Right ventricle myocardium inferior (tissue), 1 donor: ENCODE measurements at regions not wholly inside any gene's neighbourhood (a gene's known extent, or its start where the extent isn't known, plus 50 kb on each side); places are given as distances from the start of the nearest gene placed in this dataset.
"Not testable (repeated sequence)": the region's sequence is repeated elsewhere in the genome, so short reads cannot be mapped to it uniquely, and the experiment has no call there.

Experiments
- ATAC-seq: fragments of 200-7000 bp; cut with Tn5 transposase; one replicate; pipeline ENCODE4 v1.9.1; 2020; ENCODE audit warnings: mild to moderate bottlenecking, moderate library complexity
- DNase-seq: peaks from one replicate; pipeline ENCODE4 v3.0.0; 2021; ENCODE audit errors: missing footprints
- intact Hi-C: fragments of 100-400 bp; cut with DNase I; formaldehyde crosslinking; loops from one replicate; pipeline ENCODE4 v1.11.0; 2022
- donor health status: DM: no; HTN: yes; CAD: no; lungs with severe emphysema.

GRCh38 chr2:11945139-11946126, 199.0 kb downstream of the LPIN1 start:
- DNase-seq: no peak
- intact Hi-C loops: no loop called here
- ATAC-seq: no peak

GRCh38 chr2:11947956-11948355, 201.5 kb downstream of the LPIN1 start:
- no peak for DNase-seq
- no peak for ATAC-seq
- intact Hi-C loops: no loop called here

DNA sequence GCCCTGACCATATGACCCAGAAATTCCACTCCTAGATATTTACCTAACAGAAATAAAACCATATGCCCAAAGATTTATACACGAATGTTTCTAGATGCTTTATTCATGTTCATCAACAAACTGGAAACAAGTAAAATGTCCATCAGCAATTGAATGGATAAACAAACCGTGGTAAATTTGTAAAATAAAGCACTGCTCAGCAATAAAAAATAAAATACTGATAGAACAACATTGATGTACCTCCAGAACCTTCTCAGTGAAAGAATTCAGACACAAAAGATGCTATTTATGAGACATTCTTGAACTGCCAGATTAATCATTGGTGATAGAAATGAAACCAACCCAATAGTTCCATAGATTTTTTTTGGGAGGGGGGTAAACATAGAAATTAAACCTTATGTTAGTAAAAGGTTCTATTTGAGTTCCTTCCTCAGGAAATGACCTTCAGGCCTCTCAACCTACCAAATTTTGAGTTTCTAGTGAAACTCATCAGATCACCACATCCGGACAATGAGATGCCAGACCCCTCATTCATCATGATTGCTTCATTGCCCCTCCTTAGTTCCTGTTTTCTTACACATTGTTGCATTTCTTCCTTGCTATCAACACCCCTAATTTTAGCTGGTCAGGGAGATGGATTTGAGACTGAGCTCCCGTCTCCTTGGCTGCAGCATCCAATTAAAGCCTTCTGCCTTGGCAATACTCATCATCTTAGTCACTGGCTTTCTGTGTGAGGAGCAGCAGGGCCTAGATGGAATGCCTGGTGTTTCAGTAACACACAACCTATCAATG, 203.5 kb downstream of the LPIN1 start:
- ATAC-seq (no peak), DNase-seq (no peak)
- intact Hi-C loops: loop anchor here (10.0 kb wide), 1 partner anchor 765 kb away; the partner anchor contains the start of gene TRIB2

DNA sequence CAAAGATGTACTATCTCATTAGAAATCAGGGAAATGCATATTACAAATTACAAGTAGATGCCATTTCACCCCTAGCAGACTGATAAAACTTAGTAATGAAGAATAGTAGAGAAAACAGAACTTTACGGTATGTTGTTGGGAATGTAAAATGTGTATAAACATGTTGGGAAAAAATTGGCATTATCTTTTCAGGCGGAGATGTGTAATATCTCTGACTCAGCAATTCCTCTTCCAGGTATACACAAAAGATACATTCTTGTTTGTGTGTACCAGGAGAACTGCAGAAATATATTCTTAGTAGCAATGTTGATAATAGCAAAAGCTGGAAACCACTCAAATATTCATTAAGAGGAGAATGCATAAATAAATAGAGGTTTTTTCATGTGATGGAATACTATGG, 204.5 kb downstream of the LPIN1 start:
- DNase-seq (no peak), ATAC-seq (no peak)
- intact Hi-C loops: loop anchor here (10.0 kb wide), 1 partner anchor 764 kb away; the partner anchor contains the start of gene TRIB2

DNA sequence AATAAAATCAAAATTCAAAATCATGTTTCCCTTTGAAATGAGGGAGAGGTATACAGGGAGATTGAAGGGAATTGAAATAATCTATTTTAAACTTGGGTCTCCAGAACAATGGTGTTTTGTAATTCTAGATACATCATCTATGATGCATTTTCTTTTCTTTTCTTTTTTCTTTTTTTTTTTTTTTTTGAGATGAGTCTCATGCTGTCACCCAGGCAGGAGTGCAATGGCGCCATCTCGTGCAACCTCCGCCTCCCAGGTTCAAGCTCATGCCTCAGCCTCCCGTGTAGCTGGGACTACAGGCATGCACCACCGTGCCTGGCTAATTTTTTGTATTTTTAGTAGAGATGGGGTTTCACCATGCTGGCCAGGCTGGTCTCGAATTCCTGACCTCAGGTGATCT, 205.1 kb downstream of the LPIN1 start:
- ATAC-seq, DNase-seq: not testable (repeated sequence)
- intact Hi-C loops: loop anchor here (10.0 kb wide), 1 partner anchor 763 kb away; the partner anchor contains the start of gene TRIB2

GRCh38 chr2:11953258-11953657, 206.8 kb downstream of the LPIN1 start:
- DNase-seq (no peak), ATAC-seq (no peak)
- intact Hi-C loops: loop anchor here (10.0 kb wide), 1 partner anchor 762 kb away; the partner anchor contains the start of gene TRIB2

DNA sequence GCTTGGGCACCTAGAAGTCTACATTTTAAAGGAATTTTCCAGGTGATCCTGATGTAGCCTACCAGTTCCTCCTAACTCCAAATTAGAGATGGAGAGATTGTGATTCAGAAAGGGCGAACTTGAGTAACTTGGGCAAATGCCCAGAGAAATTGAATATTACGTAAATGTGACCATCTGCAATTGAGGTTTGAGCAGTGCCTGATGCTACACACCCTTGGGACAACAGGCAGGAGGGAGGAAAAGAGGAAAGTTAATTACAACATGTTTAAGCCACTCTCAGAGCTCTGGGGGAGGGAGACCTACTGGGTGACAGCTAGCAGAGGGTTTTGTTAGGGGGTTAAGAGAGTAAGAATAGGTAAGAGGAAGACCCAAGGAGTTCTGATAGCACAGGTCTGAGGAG, 208.9 kb downstream of the LPIN1 start:
- DNase-seq (no peak), ATAC-seq (peak; percentile 67)
- intact Hi-C loops: loop anchor here (10.0 kb wide), 1 partner anchor 759 kb away; the partner anchor contains the start of gene TRIB2

DNA sequence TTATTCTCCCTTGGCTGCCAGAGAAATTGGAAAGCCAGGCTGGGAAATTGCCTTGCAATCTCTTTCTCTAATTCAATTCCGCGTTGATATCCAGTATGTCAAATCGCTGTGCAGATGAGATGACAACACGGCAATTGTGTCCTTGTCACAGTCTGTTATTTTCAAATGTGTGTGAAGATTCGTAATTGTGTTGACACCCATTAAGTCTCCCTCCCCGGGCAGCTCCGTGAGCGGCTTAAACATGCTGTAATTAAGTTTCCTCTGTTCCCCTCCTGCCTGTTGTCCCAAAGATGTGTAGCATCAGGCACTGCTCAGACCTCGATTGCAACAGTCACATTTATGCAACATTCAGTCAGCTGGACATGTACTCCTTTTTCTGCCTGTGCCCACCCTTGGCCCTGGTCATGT, 209.5 kb downstream of the LPIN1 start:
- DNase-seq (no peak), ATAC-seq (peak; percentile 56)
- intact Hi-C loops: loop anchor here (10.0 kb wide), 1 partner anchor 759 kb away; the partner anchor contains the start of gene TRIB2

- intact Hi-C loops: no loop called here
- DNase-seq (no peak), ATAC-seq (peak; percentile 96)
Measured at GRCh38 chr2:11962707-11963328, 216.4 kb downstream of the LPIN1 start.

GRCh38 chr2:11963966-11964365, 217.5 kb downstream of the LPIN1 start:
- intact Hi-C loops: no loop called here
- DNase-seq (no peak), ATAC-seq (no peak)

DNA sequence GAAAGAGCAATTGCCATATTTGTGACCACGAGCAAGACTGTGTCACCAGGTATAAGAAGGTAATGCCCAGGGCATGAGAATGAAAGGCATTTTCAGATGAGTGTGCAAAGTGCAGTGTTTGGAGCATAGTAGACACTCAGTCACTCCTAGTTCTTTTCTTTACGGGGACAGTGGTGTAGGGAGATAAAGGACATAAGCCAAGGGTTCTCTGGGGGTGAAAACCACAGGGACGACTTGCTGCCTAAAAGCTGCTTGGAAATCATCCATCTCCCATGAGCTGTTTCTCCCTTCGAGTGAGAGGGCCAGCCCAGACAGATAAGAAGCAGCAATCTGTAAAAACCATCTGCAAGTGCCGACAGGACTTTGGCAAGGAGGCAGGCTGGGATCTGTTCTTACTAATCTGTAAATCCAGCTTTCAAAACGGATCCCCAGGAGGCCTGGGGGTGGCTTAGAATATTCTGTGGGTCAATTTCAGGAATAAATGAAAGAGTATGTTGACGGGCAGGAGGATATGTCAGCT, 221.6 kb downstream of the LPIN1 start:
- ATAC-seq (peak; percentile 96), DNase-seq (no peak)
- intact Hi-C loops: no loop called here

DNA sequence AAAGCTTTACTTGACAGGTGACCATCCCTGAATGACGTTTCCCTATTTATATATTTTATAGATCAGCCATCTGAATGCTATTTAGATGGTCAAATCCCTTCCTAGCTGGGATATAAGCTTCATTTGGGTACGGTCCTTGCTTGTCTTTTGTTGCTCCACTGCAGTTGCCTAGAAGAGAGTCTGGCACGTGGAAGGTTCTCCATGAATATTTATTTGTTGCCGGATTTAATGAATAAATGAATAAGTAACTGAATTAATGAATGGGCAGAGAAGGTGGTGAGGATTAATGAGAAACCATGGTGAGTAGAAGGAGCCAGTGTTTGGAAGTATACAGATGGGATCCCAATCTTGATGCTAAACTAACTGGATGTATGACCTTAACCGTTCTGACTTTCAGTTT, 222.1 kb downstream of the LPIN1 start:
- ATAC-seq (peak; percentile 15), DNase-seq (no peak)
- intact Hi-C loops: no loop called here

DNA sequence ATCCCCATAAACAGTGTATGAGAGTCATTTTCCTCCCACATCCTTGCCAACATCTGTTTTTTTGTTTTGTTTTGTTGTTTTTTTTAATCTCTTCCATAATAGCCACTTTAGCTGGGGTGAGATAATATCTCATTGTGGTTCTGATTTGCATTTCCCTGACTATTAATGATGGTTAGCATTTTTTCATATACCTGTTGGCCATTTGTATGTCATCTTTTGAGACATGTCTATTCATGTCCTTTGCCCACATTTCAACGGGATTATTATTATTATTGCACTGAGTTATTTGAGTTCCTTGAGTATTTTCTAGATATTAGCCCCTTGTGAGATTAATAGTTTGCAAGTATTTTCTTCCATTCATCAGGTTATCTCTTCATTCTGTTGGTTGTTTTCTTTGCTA, 223.3 kb downstream of the LPIN1 start:
- intact Hi-C loops: no loop called here

DNA sequence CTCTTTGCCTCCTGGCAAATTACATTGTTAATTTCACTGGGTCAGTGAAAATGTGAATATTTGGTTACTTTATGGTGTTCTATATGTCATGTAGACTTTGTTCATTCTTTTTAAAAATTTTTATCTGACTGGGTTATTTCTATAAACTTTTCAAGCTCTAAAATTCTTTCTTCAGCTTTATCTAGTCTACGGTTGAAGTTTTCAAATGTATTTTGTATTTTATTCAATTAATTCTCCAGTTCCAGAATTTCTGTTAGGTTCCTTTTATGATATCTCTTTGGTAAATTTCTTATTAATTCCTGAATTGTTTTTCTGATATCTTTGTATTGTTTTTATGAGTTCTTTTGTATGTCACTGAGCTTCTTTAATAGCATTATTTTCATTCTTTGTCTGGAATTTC, 228.1 kb downstream of the LPIN1 start:
- ATAC-seq: no peak
- no peak for DNase-seq
- intact Hi-C loops: no loop called here

More for the DNA sequence above, 223.3 kb downstream of the LPIN1 start:
- no peak for DNase-seq
- no peak for ATAC-seq

- ATAC-seq (no peak), DNase-seq (no peak)
- intact Hi-C loops: no loop called here
Measured at GRCh38 chr2:11975373-11975772, 228.9 kb downstream of the LPIN1 start.

DNA sequence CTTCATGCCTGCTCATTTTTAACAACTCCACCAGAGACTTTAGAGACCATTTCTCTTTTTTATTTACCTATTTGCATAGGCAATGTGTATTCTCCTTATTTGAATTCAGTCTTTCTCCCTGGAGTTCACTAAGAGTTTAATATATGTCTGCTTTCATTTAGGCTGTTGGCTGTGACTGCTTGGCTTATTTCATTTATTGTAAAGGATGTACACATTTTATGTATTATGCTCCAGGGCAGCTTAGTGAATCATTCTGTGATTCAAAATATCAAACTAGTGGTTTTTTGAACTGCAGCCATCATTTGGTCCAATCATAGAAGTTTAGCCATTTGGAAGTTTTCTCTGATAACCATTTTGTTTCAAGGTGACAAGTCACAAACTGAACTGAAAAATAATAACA, 229.6 kb downstream of the LPIN1 start:
- no peak for DNase-seq
- no peak for ATAC-seq
- intact Hi-C loops: no loop called here

DNA sequence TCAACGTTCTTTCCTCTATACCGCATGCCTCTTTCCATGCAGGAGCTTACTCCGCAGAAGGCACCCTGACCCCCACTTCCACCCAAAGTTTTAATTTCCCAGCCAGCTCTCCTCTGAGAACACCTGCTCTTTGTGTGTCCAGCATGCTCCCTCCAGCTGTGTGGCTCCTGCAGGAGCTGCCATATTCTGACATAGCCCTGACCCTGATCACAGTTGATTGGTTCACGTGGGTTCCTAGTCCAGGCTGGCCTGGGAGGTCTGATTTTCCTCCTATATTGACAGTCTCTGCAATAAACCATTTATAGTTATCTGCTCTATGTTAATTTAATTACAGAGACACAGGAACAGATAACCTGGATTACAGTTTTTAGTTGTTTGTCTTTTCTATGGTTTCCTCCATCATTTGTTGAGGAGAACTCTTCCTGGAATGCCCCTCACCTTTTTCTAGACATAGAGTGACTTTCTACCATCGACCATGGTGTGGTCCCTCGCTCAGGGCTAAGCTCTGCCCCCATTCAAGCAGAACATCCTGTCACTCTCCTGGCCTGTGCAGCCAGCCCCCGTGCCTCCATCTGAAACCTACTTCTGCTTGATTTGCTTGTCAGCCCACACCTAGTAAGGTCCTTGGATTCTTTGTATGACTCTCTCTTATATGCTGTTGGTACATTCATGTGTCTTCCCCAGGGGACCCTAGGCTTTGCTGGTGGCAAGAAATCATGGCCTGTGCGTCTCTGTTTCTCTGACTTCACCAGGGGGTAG, 231.5 kb downstream of the LPIN1 start:
- ATAC-seq (no peak), DNase-seq (no peak)
- intact Hi-C loops: no loop called here

DNA sequence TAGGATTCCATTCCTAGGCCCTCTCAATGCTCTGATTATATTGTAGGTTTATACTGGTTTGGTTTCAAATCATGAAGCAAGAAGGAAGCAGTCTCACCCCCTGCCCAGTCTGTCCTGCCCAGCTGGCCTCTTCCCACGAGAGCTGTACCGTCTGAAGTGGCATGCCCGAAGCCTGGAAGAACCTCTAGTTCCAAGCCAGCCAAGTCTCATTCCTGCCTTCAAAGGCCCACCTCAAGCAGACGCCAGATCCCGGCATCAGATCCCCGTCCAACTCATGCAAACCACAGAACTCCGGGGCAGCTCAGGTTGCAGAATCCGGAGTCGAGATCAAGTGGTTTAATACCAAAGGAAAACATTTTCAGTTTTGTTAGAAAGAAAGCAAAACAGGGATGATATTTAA, 234.4 kb downstream of the LPIN1 start:
- intact Hi-C loops: no loop called here
- ATAC-seq (no peak), DNase-seq (no peak)
